Skin of body (tissue), 1 donor: ENCODE measurements at regions not wholly inside any gene's neighbourhood (a gene's known extent, or its start where the extent isn't known, plus 50 kb on each side); places are given as distances from the start of the nearest gene placed in this dataset.
"Not testable (repeated sequence)": the region's sequence is repeated elsewhere in the genome, so short reads cannot be mapped to it uniquely, and the experiment has no call there.

ENCODE experiments used
- DNase-seq: peaks from one replicate; lab custom pipeline; 2025; lab: John Stamatoyannopoulos, UW

DNA sequence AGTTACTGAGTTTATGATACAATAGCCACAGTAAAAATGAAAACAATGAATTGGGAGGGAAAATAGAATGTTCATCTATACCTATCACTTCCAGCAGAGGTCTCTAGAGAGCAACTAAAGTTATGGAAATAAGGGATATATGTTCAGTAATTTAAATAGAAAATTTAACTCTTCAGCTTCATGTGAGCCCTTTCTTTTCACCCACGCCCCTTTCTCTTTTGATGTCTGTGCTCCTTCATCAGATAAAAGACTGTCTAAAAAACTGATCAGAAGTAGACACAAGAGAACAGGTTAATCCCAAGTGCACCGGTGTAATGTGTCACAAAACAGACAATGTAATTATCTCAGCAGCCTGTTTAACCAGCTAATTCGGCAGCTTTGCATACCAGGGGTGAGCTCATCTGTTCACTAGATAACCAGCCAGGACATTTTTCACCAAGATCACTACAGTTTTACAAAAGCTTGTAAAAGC, 238.5 kb upstream of the ERBB4 start:
- DNase-seq, result peak; percentile 16

DNA sequence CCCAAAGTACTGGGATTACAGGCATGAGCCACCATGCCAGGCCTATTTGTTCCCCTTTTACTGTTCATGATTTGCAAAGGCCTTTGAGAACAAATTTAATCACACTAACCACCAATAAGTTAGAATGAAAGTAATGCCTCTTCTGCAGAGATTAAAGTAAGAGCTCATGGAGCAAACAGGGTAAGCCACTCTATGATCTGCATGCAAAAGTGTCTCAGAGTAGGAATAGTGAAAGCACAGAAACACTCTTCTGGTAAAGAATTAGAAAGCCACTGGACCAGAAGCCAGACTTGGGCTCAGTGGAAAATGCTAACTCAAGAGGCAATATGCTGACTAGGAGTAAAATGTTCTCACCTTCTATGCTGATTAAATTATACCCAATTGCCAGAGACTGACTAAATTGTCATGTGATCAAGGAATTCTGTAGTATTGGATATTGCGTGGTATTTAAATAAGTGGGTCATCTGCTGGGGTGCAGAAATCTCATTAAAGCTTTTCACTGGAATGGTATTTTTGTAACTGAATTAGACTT, 235.3 kb upstream of the ERBB4 start:
- DNase-seq, result no peak

DNA sequence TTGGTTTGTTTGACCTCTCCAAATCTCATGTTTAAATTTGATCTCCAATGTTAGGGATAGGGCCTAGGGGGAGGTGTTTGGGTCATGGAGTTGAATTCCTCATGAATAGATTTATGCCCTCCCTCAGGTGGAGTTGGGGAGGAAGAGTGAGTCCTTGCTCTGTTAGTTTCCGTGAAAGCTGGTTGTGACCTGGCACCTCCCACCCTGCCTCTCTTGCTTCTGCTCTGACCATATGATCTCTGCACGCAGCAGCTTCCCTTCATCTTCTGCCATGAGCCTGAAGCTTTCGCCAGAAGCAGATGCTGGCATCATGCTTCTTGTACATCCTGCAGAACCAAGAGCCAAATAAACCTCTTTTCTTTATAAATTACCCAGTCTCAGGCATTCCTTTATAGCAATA, 231.6 kb upstream of the ERBB4 start:
- DNase-seq, result no peak

DNA sequence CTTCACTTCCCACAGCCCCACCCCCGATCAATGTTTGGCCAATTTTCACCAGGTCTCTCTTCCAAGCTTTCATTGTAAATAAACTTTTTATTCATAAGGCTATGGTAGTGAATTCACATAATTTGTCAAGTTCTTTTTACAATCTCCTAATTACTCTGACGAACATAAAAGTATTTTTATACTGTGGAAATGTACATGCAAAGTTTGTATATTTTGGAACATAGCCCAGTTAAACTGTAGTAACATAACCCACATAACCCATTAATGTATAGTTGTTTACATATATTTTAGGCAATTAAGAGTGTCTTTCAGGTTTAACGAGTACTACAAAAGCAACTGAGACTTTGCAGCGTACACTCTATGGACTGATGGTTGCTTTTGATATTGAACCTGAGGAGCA, 228.3 kb upstream of the ERBB4 start:
- DNase-seq, result no peak

DNA sequence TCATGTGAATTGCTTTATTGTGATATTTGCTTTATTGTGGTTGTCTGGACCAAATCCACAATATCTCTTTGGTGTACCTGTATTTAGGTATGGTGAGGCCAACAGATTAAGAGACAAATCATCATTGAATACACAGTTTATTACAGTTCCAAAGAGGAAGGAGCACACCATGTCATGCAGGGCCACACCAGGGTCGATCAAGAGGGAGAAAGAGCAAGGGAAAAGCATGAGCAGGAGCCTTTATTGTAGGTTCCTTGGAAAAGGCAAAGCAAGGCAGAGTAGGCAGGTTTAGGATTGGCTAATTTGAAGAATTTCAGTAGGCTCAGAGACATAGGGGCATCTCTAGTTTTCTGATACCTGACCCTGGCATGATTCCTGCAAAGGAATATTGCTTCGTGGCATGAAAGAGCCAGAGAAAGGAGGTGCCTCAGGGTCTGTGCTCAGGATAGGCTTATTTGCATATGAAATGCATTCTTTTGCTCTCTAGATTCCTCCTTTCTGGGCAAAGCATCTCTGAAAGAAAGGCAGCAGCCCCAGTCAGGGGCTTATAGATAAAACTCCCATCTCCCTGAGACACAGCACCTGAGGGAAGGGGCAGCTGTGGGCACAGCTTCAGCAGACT, 214.2 kb upstream of the ERBB4 start:
- no peak for DNase-seq

DNA sequence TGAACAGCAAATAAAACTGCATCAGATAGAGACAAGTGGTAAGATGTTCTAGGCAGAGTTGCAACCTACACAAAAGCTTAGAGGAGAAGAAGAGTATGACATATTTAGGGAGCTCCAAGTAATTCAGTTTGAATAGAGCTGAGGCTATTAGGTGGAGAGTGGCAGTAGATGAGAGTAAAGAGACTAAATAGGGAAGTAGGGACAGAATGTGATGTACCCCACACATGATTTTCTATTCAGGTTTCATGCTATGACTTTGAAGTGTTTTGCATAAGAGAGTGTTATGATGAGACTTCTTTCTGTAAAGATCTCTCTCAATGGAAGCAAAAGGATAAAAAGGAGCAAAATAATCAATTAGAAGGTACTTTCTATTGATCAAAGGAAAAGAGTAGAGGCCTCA, 206.8 kb upstream of the ERBB4 start:
- DNase-seq, result no peak

DNA sequence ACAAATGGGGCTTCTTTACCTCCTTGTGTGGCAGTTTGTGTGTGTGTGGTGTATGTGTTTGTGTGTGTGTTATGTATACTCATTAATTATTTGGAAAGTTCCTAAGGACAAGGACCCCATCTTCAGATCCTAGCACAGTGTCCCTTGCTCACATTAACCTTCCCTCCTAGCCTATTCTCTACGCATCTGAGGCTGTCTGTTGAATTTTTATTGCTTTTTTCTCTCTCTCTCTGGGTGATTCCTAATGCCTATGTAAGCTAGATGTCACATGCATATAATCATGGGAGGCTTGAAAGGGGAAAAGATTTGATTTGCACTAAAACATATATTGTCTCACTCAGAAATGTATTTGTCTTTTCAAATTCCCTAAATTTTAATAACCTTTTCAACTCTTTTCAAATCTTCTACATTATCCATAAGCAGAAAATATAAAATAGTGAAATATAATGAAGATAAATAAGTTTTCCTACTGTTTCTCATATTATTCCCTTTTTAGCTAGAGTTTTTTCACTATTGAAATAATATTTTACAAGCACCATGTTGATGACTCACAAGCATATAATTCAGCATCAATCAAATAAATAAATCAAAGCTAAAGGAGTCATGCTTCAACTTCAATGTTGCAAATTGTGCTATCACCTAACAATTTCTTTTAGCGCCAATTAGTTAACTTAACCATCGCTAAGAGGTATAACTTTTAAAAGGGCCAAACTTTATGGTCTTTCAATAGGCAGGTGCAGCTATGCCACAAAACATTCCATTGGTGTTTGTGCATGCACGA, 199.0 kb upstream of the ERBB4 start:
- DNase-seq, result no peak

DNA sequence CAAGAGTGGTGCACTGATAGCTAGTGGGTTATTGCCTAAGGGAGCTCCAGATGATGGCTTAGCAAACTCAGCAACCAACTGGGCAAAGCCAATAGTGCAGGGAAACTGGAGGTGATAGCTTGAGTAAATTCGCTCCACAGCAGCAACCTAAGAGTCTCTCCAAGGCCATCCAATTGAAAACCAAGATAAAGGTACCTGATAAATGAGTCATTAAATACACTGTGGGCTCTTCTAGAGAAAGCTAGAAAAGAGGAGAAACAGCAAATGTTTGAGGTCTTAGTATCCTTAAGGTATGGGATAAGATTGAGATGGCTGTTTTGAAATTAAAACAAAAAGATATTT, 197.8 kb upstream of the ERBB4 start:
- DNase-seq, result no peak

DNA sequence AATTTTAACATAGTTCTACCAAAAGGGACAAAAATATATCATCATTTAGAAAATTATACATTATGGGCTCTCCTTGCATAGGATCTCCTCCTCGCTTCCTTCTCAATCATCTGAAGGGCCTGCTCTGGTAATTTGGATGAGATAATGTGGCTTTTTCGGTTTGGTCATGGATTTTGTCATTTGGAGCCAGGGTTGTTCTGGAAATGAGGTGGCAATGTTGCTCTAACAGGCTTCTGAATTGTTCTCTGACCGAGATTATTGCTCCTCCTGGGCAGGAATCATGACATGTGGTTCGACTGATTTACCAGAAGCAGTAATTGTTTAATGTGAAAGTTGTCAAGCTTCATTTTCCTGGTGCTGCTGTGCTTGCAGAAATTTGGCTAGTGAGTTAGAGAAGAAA, 194.7 kb upstream of the ERBB4 start:
- no peak for DNase-seq

DNA sequence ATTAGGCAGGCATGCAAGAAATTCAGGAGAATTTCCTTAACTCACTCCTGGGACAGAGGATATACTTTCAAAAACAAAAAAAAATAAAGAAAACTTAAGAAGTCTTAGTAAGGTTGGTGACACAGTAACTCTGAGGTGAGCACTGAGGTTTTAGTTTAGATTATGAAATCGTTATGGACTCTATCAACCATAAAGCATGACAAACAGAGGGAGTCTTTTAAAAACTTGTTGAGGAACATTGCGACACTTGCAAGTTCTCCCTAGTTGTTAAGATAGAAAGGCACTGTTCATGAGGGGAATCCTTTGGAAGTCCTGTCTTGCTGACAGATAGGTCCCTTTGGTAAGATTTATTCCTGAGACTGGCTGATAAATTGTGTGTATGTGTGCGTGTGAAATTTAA, 194.3 kb upstream of the ERBB4 start:
- DNase-seq, result no peak

DNA sequence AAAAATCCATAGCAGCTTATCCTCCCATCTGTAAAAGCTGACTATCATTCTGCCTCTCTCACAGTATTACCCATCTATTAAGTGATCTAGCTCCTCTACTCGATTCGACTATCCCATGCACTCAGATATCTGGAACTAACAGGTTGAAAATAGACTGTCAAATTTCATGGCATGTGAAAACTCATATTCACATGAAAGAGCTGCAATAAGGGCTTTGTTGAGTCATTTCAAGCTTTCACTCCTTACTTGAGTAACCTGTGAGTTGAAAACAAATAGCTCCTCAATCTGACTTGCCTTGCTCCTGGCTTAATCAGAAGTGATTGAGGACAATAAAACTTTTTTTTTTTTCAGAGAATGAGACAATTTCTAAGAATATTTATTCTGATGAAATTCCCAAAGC, 192.4 kb upstream of the ERBB4 start:
- no peak for DNase-seq

DNA sequence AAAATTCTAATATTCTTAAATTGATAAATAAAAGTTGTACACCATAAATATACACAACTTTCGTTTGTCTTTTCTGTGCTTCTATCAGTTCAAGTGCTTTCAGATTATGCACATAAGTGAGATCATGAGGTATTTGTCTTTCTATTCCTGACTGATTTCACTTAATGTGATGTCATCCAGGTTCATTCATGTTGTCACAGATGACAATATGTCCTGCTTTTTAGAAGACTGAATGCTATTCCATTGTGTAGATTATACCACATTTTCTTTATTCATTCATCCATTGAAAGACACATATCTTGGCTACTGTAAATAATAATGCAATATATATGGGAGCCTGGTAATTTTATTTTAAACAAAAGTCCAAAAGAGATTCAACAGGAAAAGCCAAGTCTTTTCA, 190.1 kb upstream of the ERBB4 start:
- no peak for DNase-seq

DNA sequence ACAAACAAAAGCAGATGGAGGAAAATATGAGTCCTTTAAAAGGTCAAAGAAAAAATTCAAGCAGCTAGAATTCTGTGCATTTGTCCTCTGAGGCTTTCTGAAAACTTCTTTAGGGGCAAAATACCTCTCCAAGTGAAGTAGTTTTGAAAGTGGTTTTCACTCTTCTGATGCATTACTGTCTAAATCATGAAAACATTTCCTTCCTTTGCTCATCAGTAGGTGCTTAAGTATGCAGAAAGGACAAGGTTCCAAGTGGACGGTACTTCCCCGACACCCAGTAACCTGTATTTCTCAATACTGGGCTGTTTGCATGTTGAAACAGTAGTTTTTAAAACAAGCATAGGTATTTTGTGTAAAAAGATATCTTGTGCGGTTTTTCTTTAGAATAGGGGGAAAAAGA, 189.1 kb upstream of the ERBB4 start:
- no peak for DNase-seq

DNA sequence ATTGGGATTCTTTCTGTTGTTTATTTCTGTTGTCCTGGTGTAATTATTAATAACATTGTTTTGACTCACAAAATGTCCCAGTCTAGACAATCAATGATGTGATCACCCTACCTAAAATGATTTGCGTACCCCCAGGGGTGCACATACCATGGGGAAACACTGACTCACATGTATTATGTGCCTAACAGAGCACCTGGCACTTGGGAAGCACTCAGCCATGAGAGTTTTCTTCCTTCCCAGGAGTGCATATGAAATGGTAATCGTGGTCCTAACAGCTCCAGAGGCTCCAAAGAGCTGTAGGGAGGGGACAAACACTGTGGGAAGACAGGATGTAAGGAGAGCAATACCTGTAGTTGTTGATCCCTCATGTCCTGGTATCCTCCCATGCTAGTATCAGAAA, 187.8 kb upstream of the ERBB4 start:
- DNase-seq, result no peak

DNA sequence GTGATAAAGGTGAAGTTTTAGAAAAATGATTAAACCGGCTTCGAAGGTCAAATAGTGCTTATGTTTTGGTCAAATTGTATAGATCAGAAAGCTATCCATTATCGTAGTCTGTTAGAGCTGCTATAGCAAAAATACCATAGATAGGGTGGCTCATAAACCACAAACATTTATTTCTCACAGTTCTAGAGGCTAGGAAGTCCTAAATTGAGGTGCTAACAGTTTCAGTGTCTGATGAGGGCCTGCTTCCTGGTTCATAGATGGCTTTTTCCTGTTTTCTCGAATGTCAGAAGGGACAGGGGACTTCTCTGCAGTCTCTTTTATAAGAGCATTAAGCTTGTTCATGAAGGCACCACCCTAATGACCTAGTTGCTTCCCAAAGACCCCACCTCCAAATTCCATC, 186.6 kb upstream of the ERBB4 start:
- no peak for DNase-seq

DNA sequence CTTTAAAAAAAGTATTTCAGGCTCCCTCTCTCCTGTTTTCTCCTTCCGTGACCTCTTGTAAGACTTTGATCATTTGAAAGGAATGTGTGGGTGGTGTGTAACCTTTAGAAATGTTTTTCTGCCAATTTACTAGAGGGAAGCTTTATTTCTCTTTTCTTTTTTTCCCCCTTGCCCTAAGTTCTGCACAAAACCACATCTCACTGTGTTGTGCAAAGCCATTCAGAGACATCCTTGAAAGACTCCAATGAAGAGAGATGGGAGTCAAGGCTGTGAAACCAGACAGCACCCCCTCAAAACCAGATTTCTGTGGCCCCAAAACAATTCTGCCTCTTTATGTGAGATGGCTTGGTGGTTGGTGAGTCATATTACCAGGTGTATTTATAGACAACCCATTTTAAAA, 184.6 kb upstream of the ERBB4 start:
- no peak for DNase-seq

DNA sequence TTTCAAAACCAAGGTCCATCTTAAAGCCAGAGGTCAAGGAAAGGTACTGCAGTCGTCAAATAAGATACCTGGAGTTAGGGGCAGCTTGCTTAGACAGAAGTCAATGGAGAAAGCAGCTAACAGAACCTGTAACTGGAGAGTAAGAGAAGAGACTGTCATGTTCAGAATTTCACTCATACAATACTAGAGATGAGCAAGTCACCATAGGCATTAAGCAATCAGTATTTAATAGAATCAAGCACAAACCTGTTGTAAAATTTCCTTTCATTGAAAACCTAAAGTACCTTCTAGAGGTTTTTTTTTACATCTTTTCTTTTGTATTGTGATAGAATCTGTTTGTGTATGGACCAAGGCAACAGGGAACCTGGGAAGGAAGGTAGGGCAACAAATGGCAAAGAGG, 183.4 kb upstream of the ERBB4 start:
- no peak for DNase-seq

DNA sequence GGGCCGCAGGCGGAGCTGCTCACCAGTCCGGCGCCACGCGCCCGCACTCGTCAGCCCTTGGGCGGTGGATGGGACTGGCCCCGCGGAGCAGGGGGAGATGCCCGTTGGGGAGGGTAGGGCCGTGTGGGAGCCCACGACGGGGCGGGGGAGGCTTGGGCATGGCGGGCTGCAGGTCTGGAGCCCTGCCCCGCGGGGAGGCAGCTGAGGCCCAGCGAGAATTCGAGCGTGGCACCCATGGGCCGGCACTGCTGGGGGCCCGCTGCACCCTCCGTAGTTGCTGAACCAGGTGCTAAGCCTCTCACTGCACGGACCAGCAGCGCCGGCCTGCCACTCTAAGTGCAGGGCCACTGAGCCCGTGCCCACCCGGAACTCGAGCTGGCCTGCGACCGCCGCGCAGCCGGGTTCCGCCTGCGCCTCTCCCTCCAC, 182.4 kb upstream of the ERBB4 start:
- no peak for DNase-seq

DNA sequence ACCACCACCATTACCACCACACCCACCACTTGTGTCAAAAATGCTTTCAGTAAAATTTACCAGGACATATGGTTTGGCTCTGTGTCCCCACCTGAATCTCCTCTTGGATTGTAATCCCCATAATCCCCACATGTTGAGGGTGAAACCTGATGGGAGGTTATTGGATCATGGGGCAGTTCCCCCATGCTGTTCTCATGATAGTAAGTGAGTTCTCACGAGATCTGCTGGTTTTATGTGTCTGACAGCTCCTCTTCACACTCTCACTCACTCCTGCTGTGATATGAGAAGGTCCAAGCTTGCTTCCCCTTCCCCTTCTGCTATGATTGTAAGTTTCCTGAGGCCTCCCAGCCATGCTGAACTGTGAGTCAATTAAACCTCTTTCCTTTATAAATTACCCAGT, 176.8 kb upstream of the ERBB4 start:
- DNase-seq, result not testable (repeated sequence)

DNA sequence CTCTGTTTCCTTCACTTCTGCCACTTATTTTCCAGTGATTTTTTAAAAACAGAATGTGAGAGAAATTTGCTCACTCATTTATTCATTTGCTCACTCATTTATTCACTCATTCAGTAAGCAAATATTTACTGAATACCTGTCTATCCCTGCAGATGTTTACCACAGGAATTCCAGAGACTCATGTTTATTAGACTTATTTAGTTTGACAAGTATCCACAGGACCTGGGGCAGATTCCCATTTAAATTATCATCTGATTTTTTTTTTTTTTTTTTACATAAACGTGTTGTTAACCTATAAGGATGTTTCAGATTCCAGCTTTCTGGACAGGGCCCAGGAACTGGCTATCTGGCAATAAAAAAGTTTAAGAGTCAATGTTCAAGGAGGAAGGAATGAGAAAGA, 175.1 kb upstream of the ERBB4 start:
- DNase-seq, result no peak

DNA sequence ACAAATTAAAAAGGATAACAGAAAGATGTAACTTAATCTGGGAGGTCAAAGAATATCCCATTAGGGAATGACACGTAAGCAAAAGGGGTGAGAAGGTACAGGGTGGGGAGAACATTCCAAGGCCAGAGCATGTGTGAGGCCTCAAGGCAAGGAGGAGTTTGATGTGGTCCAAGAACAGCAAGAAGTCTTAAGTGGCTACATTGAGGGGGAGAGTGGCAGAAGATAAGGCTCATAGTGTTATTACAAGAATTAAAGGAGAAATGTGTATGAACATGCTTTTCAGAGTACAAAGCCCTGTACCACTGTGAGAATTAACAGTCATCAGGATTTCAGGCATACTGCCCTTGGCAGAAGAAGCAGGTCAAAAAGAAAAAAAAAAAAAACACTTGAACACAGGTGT, 174.4 kb upstream of the ERBB4 start:
- no peak for DNase-seq

DNA sequence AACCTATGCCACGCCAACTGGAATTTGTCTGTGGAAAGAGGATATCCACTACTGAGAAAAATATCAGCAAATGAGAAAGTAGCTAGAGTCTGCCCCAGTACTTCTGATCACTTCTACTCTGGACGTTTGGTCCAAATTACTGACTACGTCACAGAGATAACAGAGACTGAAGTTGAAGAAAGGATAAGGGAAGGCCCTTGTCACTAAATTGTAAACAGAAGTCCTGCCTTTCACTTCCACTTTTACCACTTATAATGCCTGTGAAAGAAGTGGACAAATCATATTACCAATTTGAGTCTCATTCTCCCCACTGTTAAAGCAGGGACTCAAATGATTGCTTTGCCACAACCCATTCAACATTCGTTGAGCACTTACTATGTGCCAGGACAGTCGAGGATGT, 173.9 kb upstream of the ERBB4 start:
- DNase-seq, result no peak

DNA sequence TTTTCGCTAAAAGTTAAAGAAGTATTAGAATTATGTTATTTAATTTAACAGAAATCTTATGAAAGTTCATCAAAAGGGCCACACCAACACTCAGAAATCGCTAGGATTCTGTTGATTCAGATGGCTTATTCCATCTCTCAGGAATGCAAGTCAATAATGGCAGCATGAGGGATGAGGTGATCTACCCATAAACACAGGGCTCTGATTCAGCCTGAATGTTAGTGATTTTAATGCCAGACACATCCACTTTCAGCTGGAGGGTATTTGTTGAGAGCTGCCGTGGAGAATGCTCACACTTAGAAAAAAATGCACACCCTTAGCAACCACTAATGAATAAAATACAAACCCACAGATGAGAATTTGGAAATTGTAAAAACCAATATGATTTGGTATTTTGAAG, 173.3 kb upstream of the ERBB4 start:
- no peak for DNase-seq
